K562 (cell line): ENCODE measurements at regions not wholly inside any gene's neighbourhood (a gene's known extent, or its start where the extent isn't known, plus 50 kb on each side); places are given as distances from the start of the nearest gene placed in this dataset.

Experiments used
- CEBPB ChIP-seq: fragments of 450-650 bp; IDR thresholded peaks from 2 replicates; pipeline ENCODE4 v1.6.1; 2016; ENCODE audit warnings: missing genetic modification characterization, missing compliant biosample characterization
- CTCF ChIP-seq, 3 experiments: IDR thresholded peaks in 2 of 3; conservative IDR thresholded peaks in 1 of 3; 2 replicates each; pipeline ENCODE4 v1.5.1; 2011 to 2012; ENCODE audit warnings: low read length in 3 of 3, mild to moderate bottlenecking in 3 of 3, control low read depth in 2 of 3, improper control_type of control experiment in 1 of 3, inconsistent platforms in 1 of 3, low read depth in 1 of 3, mixed read lengths in 1 of 3, moderate library complexity in 1 of 3; ENCODE audit not compliant: insufficient read depth in 2 of 3
- DNMT1 ChIP-seq: fragments of 450-650 bp; IDR thresholded peaks from 2 replicates; pipeline ENCODE4 v1.6.1; 2016; ENCODE audit warnings: antibody characterized with exemption, mild to moderate bottlenecking
- ELF4 ChIP-seq: fragments of 450-650 bp; formaldehyde crosslinking; IDR thresholded peaks from 2 replicates; pipeline ENCODE4 v1.4.0; 2022; ENCODE audit warnings: missing genetic modification characterization
- FOXK2 ChIP-seq, 2 experiments: fragments of 450-650 bp; IDR thresholded peaks in 1 of 2; conservative IDR thresholded peaks in 1 of 2; 2 replicates each; pipeline ENCODE4 v1.6.1; 2016; ENCODE audit warnings: low read depth in 2 of 2, mild to moderate bottlenecking in 1 of 2
- FOXP1 ChIP-seq: sonication (generic); formaldehyde crosslinking; IDR thresholded peaks from 2 replicates; pipeline ENCODE4 v1.8.0; 2022; ENCODE audit warnings: mild to moderate bottlenecking, missing genetic modification reagents
- HDAC1 ChIP-seq, 2 experiments: fragments of 450-650 bp; IDR thresholded peaks; 2 replicates each; pipeline ENCODE4 v1.6.1; 2016 to 2017; ENCODE audit warnings: inconsistent platforms in 1 of 2, mild to moderate bottlenecking in 1 of 2, moderate library complexity in 1 of 2
- MYC ChIP-seq, 2 experiments: fragments of 250-450 bp in 1 of 2; sonication (Bioruptor Pico) in 1 of 2; IDR thresholded peaks; 2 replicates each; pipeline versions ENCODE4 v1.5.1 to v1.6.1; 2012 to 2021; ENCODE audit warnings: low read depth in 2 of 2, borderline replicate concordance in 1 of 2, improper control_type of control experiment in 1 of 2, low read length in 1 of 2, mild to moderate bottlenecking in 1 of 2, moderate library complexity in 1 of 2
- PURB ChIP-seq: sonication (generic); formaldehyde crosslinking; IDR thresholded peaks from 2 replicates; pipeline ENCODE4 v1.9.0; 2021; ENCODE audit warnings: low read depth, mild to moderate bottlenecking, missing genetic modification reagents
- REST ChIP-seq, 2 experiments: fragments of 450-650 bp; formaldehyde crosslinking in 1 of 2; IDR thresholded peaks; 2 replicates each; pipeline versions ENCODE4 v1.4.0 to v1.6.1; 2014 to 2020; ENCODE audit warnings: mild to moderate bottlenecking in 2 of 2, borderline replicate concordance in 1 of 2, low read depth in 1 of 2
- SREBF1 ChIP-seq: fragments of 150-350 bp; IDR thresholded peaks from 2 replicates; pipeline ENCODE4 v1.6.1; 2014; ENCODE audit warnings: antibody characterized with exemption, low read depth, low read length, borderline replicate concordance
- ZBTB43 ChIP-seq: sonication (generic); formaldehyde crosslinking; IDR thresholded peaks from 2 replicates; pipeline ENCODE4 v1.8.0; 2023; ENCODE audit warnings: mild to moderate bottlenecking, missing genetic modification reagents
- ZFPM2 ChIP-seq: fragments of 250-450 bp; sonication (Bioruptor Pico); IDR thresholded peaks from 2 replicates; pipeline ENCODE4 v1.5.1; 2022; ENCODE audit warnings: mild to moderate bottlenecking

GRCh38 chr18:41072946-41073345, 882.1 kb upstream of the PIK3C3 start:
- TF ChIP-seq ELF4 (CRISPR knock-in tag), result no peak
- TF ChIP-seq DNMT1, result no peak
- no peak for TF ChIP-seq HDAC1 (IDR thresholded peaks at IDR 0.05)
- no peak for TF ChIP-seq REST (IDR thresholded peaks at IDR 0.05; ENCODE audit: borderline replicate concordance)
- TF ChIP-seq REST (CRISPR knock-in tag; IDR thresholded peaks at IDR 0.05; ENCODE audit: low read depth), result no peak
- no peak for TF ChIP-seq ZFPM2 (CRISPR knock-in tag)
- TF ChIP-seq PURB (CRISPR knock-in tag), result no peak
- no peak for TF ChIP-seq ZBTB43 (CRISPR knock-in tag)
- no peak for TF ChIP-seq CTCF (IDR thresholded peaks at IDR 0.05 in 2 of 3, conservative IDR thresholded peaks at IDR 0.05 in 1 of 3; ENCODE audit: insufficient read depth in 2 of 3, low read depth in 1 of 3, low read length in 3 of 3)
- no peak for TF ChIP-seq SREBF1
- no peak for TF ChIP-seq FOXP1 (CRISPR knock-in tag)
- no peak for TF ChIP-seq CEBPB (tag)
- no peak for TF ChIP-seq FOXK2 (conservative IDR thresholded peaks at IDR 0.05 in 1 of 2, IDR thresholded peaks at IDR 0.05 in 1 of 2; ENCODE audit: low read depth in 2 of 2)
- no peak for TF ChIP-seq MYC (IDR thresholded peaks at IDR 0.05; ENCODE audit: low read depth, low read length)
- no peak for TF ChIP-seq MYC (CRISPR knock-in tag; IDR thresholded peaks at IDR 0.05; ENCODE audit: borderline replicate concordance, low read depth)
